ENCODE measurements at regions not wholly inside any gene's neighbourhood (a gene's known extent, or its start where the extent isn't known, plus 50 kb on each side); places are given as distances from the start of the nearest gene placed in this dataset.

- TF ChIP-seq PRDM15 (CRISPR knock-in tag; IDR thresholded peaks at IDR 0.05), result no peak
- TF ChIP-seq CHD2 (IDR thresholded peaks at IDR 0.05; ENCODE audit: borderline replicate concordance, low read depth, low read length), result no peak
- TF ChIP-seq WRNIP1 (IDR thresholded peaks at IDR 0.05; ENCODE audit: borderline replicate concordance, low read depth, low read length), result no peak
- no peak for TF ChIP-seq CHD4 (IDR thresholded peaks at IDR 0.05)
Observed at GRCh38 chr3:153756816-153757215, 364.4 kb upstream of the ARHGEF26 start (continued).

GRCh38 chr3:153757839-153758238 lies 363.4 kb upstream of the ARHGEF26 start:
- SMC1A ChIA-PET (ENCODE audit: uncharacterized antibody, unreplicated experiment), result interaction anchor here (1.2 kb wide), 1 partner anchor 9 kb away, joined by 3 read pairs; no protein-coding TSS in a partner anchor
- no TSS peak for BruUV-seq (replicated peaks)
- no peak for DNase-seq (ENCODE audit: low read depth, low spot score)
- CTCF ChIA-PET, result interaction anchor here (0.6 to 1.0 kb wide), 5 partner anchors 28 to 1409 kb away, joined by 3 to 4 read pairs (median 3); no protein-coding TSS in a partner anchor
- WGBS (ENCODE audit: insufficient coverage, insufficient replicate concordance, low lambda C conversion rate, missing lambda C conversion rate), result 8% methylated on average over 3 of the region's 3 CpGs
- Histone ChIP-seq H3K4me3 (no peak overlapping the region), H3K9me3 (replicated peaks; ENCODE audit: control insufficient read depth, insufficient read depth, low read length) (no peaks in the 10 kb centered on the region; the same call in 2 of the 3 replicates), H3K27me3 (replicated peaks in 1 of 2; ENCODE audit: control insufficient read depth in 2 of 2, insufficient read depth in 2 of 2, low read length in 1 of 2) (no peaks in the 10 kb centered on the region; a peak in 1 of 4 replicates), H3K36me3 (ENCODE audit: control insufficient read depth in 2 of 2, insufficient read depth in 2 of 2, low read length in 1 of 2) (no peaks in the 10 kb centered on the region), H3K4me2 (ENCODE audit: control insufficient read depth, insufficient read depth) (no peak overlapping the region), H3K27ac (ENCODE audit: control insufficient read depth, insufficient read depth) (no peak overlapping the region), H3K4me1 (ENCODE audit: control insufficient read depth, insufficient read depth, low read length) (no peaks in the 10 kb centered on the region), H4K20me1 (ENCODE audit: control insufficient read depth, insufficient read depth) (no peaks in the 10 kb centered on the region), H2AFZ (ENCODE audit: control insufficient read depth, low read depth, low read length) (no peak overlapping the region), H3K79me2 (ENCODE audit: control insufficient read depth, insufficient read depth, low read length) (no peaks in the 10 kb centered on the region), H3K9ac (ENCODE audit: control insufficient read depth, insufficient read depth, low read length) (no peak overlapping the region)
- TF ChIP-seq RFX5 (IDR thresholded peaks at IDR 0.05; ENCODE audit: low read depth, low read length), result no peak
- no peak for TF ChIP-seq GABPA (IDR thresholded peaks at IDR 0.05; ENCODE audit: low read depth)
- no peak for TF ChIP-seq PAX8 (IDR thresholded peaks at IDR 0.05)
- no peak for TF ChIP-seq E2F8 (IDR thresholded peaks at IDR 0.05; ENCODE audit: low read depth, partially characterized antibody)
- no peak for TF ChIP-seq NFXL1 (IDR thresholded peaks at IDR 0.05; ENCODE audit: borderline replicate concordance)
- TF ChIP-seq SMAD5 (IDR thresholded peaks at IDR 0.05; ENCODE audit: low read depth), result no peak
- TF ChIP-seq CHD2 (IDR thresholded peaks at IDR 0.05; ENCODE audit: borderline replicate concordance, low read depth, low read length), result no peak
- no peak for TF ChIP-seq POLR2AphosphoS2 (IDR thresholded peaks at IDR 0.05; ENCODE audit: low read depth, low read length)
- no peak for TF ChIP-seq MTA3 (IDR thresholded peaks at IDR 0.05; ENCODE audit: borderline replicate concordance, low read length)
- RAD21 ChIA-PET (ENCODE audit: unreplicated experiment), result no interaction called here
- intact Hi-C loops (cut with micrococcal nuclease; ENCODE audit: unreplicated experiment), result no loop called here
- no peak for FAIRE-seq
- no peak for ATAC-seq
- in situ Hi-C loops (cut with MboI), result no loop called here
- POLR2A ChIA-PET, result no interaction called here

Measured in GM12878 (cell line).